ENCODE measurements at regions not wholly inside any gene's neighbourhood (a gene's known extent, or its start where the extent isn't known, plus 50 kb on each side); places are given as distances from the start of the nearest gene placed in this dataset.

DNA sequence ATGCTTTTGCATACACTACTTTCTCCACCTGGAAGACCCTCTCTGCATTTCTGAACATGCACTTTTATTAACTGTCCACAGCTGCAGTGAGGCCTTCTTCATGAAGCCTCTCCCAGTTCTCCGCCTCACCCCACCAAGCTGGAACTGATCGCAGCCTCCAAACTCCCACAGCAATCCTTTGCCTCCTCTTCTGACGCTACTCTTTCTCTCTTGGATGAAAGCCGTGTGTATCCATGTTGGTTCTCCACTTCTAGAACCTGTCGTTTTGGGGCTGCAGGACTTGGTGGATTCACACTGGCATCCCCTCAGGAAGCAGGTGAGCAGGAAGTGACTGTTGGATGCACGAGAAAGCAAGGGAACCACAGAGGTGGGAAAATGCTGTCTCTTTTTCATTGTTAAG lies 288.6 kb downstream of the MYCN start:
- Histone ChIP-seq H2AFZ (no peak overlapping the region), H3K4me3 (ENCODE audit: low read depth, low read length) (no peak overlapping the region), H3K27ac (no peak overlapping the region), H3K36me3 (ENCODE audit: control insufficient read depth, insufficient read depth, low read length) (no peaks in the 10 kb centered on the region), H3K9ac (no peak overlapping the region), H3K9me3 (ENCODE audit: control insufficient read depth, low read length) (no peaks in the 10 kb centered on the region), H3K4me1 (no peaks in the 10 kb centered on the region), H3K27me3 (ENCODE audit: control insufficient read depth, insufficient read depth, low read length) (no peaks in the 10 kb centered on the region), H3K79me2 (no peaks in the 10 kb centered on the region), H3K4me2 (ENCODE audit: low read length) (no peak overlapping the region)
- TF ChIP-seq CTCF (IDR thresholded peaks at IDR 0.05) = no peak

- no peaks in the 10 kb centered on the region for H3K79me2 ChIP-seq
- no peak overlapping the region for H3K4me2 ChIP-seq (ENCODE audit: low read length)
- no peaks in the 10 kb centered on the region for H3K9me3 ChIP-seq (ENCODE audit: control insufficient read depth, low read length)
- H3K4me1 ChIP-seq = no peaks in the 10 kb centered on the region
- H3K36me3 ChIP-seq (ENCODE audit: control insufficient read depth, insufficient read depth, low read length) = no peaks in the 10 kb centered on the region
- H3K27me3 ChIP-seq (ENCODE audit: control insufficient read depth, insufficient read depth, low read length) = no peaks in the 10 kb centered on the region
- H3K4me3 ChIP-seq (ENCODE audit: low read depth, low read length) = no peak overlapping the region
- H3K9ac ChIP-seq = no peak overlapping the region
- TF ChIP-seq CTCF (IDR thresholded peaks at IDR 0.05) = no peak
- no peak overlapping the region for H2AFZ ChIP-seq
- H3K27ac ChIP-seq = no peak overlapping the region
Observed at GRCh38 chr2:16228471-16228870, 288.1 kb downstream of the MYCN start.

DNA sequence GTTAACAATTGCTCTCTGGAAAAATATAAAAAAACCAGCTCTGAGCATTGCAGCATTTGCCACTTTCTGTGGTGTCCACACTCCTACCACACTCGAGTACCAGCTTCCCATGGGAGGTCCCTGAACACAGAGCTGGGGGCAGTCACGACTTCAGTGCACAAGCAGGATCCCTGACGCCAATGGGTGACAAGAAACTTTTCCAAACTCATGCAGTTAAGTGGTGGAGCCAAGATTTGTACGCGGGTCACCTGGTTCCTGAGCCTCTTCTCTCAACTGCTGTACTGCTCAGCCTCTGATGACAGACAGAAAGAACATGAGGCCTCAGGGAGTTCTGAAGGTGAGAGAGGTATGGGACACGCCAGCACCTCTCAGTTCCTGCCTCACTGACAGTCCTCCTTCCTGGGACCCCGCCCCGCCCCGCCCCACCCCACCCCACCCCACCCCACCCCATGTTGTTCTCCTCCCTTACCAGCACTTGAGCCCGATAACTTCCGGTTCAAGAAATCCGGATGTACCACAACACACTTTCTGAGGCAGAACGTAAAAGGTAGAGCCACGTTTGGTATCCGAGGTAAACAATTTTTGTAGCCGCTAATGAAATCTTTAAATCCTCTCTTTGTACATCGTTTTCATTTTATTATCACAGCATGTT lies 287.6 kb downstream of the MYCN start:
- Histone ChIP-seq H3K27me3 (ENCODE audit: control insufficient read depth, insufficient read depth, low read length) (no peaks in the 10 kb centered on the region), H3K9me3 (ENCODE audit: control insufficient read depth, low read length) (no peaks in the 10 kb centered on the region), H3K4me3 (ENCODE audit: low read depth, low read length) (no peak overlapping the region), H3K4me2 (ENCODE audit: low read length) (no peak overlapping the region), H3K79me2 (no peaks in the 10 kb centered on the region), H3K4me1 (no peaks in the 10 kb centered on the region), H3K36me3 (ENCODE audit: control insufficient read depth, insufficient read depth, low read length) (no peaks in the 10 kb centered on the region), H3K27ac (no peak overlapping the region), H3K9ac (no peak overlapping the region), H2AFZ (no peak overlapping the region)
- no peak for TF ChIP-seq CTCF (IDR thresholded peaks at IDR 0.05)

DNA sequence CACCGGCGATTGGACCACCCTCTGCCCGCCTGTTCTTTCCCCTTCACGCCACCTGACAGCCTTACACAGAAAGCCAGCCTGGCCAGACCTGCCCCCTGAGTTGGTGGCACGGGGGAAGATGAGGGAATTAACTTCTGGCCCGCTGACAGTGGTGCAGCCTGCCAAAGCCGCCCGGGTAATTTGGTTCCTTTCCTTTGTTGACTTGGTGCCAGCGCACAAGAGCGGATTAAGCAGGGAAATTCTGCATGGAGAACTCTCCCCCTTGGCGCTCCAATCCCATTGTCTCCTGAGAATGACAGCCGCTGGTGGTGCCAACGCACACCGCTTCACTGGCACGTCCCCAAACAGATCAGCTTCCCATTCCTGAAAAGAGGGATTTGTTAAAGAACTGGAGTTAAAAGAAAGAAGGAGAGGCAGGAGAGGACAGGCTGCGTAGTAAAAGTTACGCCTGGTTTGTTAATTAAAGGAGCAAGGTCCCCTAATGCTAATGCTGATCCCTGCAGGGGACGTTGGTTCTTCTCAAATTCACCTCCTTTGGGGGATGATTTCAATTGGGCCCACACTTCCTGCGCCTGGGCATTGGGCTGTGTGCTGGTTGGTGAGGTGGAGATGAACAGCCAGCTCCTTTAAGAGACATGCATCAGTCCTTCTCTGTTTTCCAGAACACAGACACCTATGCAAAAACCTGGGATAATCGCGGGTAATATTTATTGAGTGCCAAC lies 286.8 kb downstream of the MYCN start:
- Histone ChIP-seq H3K4me1 (no peaks in the 10 kb centered on the region), H3K4me3 (ENCODE audit: low read depth, low read length) (no peak overlapping the region), H3K9me3 (ENCODE audit: control insufficient read depth, low read length) (no peaks in the 10 kb centered on the region), H3K27me3 (ENCODE audit: control insufficient read depth, insufficient read depth, low read length) (no peaks in the 10 kb centered on the region), H2AFZ (no peak overlapping the region), H3K36me3 (ENCODE audit: control insufficient read depth, insufficient read depth, low read length) (no peaks in the 10 kb centered on the region), H3K4me2 (ENCODE audit: low read length) (no peak overlapping the region), H3K9ac (no peak overlapping the region), H3K27ac (no peak overlapping the region), H3K79me2 (no peaks in the 10 kb centered on the region)
- no peak for TF ChIP-seq CTCF (IDR thresholded peaks at IDR 0.05)

DNA sequence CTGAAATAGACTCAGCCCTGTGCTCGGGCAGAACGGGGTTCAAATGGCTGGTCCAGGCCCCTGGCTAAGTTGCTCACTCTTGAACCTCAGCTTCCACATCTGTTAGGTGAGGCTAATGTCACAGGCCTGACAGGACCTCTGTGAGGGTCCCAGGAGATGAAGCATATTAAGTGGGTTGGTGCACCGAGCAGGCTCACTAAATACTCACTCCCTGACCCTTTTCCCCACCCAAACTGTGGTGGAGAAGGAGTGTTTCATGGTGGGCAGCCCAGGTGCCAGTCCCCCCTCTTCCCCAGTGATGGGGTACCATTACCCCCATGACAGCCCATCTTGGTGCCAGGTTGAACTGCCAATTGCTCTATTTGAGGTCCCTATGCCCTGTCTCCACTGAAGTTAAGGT lies 286.0 kb downstream of the MYCN start:
- H3K79me2 ChIP-seq = no peaks in the 10 kb centered on the region
- H2AFZ ChIP-seq = no peak overlapping the region
- H3K36me3 ChIP-seq (ENCODE audit: control insufficient read depth, insufficient read depth, low read length) = no peaks in the 10 kb centered on the region
- TF ChIP-seq CTCF (IDR thresholded peaks at IDR 0.05) = no peak
- H3K4me3 ChIP-seq (ENCODE audit: low read depth, low read length) = no peak overlapping the region
- H3K27me3 ChIP-seq (ENCODE audit: control insufficient read depth, insufficient read depth, low read length) = no peaks in the 10 kb centered on the region
- H3K27ac ChIP-seq = no peak overlapping the region
- no peak overlapping the region for H3K4me2 ChIP-seq (ENCODE audit: low read length)
- H3K9ac ChIP-seq = no peak overlapping the region
- H3K4me1 ChIP-seq = no peaks in the 10 kb centered on the region
- no peaks in the 10 kb centered on the region for H3K9me3 ChIP-seq (ENCODE audit: control insufficient read depth, low read length)
